PC-9 (cell line): ENCODE measurements at regions not wholly inside any gene's neighbourhood (a gene's known extent, or its start where the extent isn't known, plus 50 kb on each side); places are given as distances from the start of the nearest gene placed in this dataset.

Experiments used
- BruUV-seq: library from RNA; stranded (reverse); fragments of 400-500 nt; replicated peaks from 2 replicates; lab custom pipeline; 2021; lab: Mats Ljungman, UMichigan
- CTCF ChIA-PET: fragments of 300-600 bp; sonication (Branson Sonifier 250); formaldehyde crosslinking; loops from one replicate; lab custom pipeline; 2022; ENCODE audit warnings: antibody characterized with exemption; lab: Charles Lee
- POLR2A ChIA-PET: fragments of 300-600 bp; sonication (Branson Sonifier 250); formaldehyde crosslinking; loops from one replicate; lab custom pipeline; 2022; ENCODE audit warnings: antibody characterized with exemption; ENCODE audit not compliant: unreplicated experiment; lab: Charles Lee
- DNase-seq, 2 experiments: peaks; one replicate each; pipeline versions ENCODE4 v3.0.0 to v3.0.0-alpha.2; 2015 to 2022; ENCODE audit warnings: mixed read lengths in 1 of 2
- H2AFZ ChIP-seq: fragments of 200-600 bp; sonication (generic); 2 replicates; pipeline ENCODE4 v1.8.1; 2017; ENCODE audit warnings: antibody characterized with exemption
- H3F3A ChIP-seq: fragments of 200-600 bp; sonication (generic); 2 replicates; pipeline ENCODE4 v1.8.1; 2017; ENCODE audit warnings: antibody characterized with exemption, mild to moderate bottlenecking, low read depth; ENCODE audit not compliant: insufficient read depth
- H3K27ac ChIP-seq: fragments of 200-600 bp; sonication (generic); 2 replicates; pipeline ENCODE4 v1.6.1; 2016; ENCODE audit warnings: mixed run types
- H3K27me3 ChIP-seq: fragments of 200-600 bp; sonication (generic); 2 replicates; pipeline ENCODE4 v1.6.1; 2016; ENCODE audit warnings: low read depth, mixed run types; ENCODE audit not compliant: insufficient read depth
- H3K36me3 ChIP-seq: fragments of 200-600 bp; sonication (generic); 2 replicates; pipeline ENCODE4 v1.6.1; 2016; ENCODE audit warnings: low read depth, mixed run types
- H3K4me1 ChIP-seq: fragments of 200-600 bp; sonication (generic); replicated peaks from 2 replicates; pipeline ENCODE4 v1.6.1; 2016; ENCODE audit warnings: mixed run types; ENCODE audit not compliant: insufficient read depth
- H3K4me2 ChIP-seq: fragments of 200-600 bp; sonication (generic); 2 replicates; pipeline ENCODE4 v1.6.1; 2017; ENCODE audit warnings: mixed run types
- H3K4me3 ChIP-seq: fragments of 200-600 bp; sonication (generic); 2 replicates; pipeline ENCODE4 v1.6.1; 2016; ENCODE audit warnings: mixed run types
- H3K79me2 ChIP-seq: fragments of 200-600 bp; sonication (generic); 2 replicates; pipeline ENCODE4 v1.6.1; 2017; ENCODE audit warnings: low read depth, mixed run types
- H3K9me2 ChIP-seq: fragments of 200-600 bp; sonication (generic); 2 replicates; pipeline ENCODE4 v1.8.1; 2017; ENCODE audit warnings: mild to moderate bottlenecking; ENCODE audit not compliant: insufficient read depth
- H3K9me3 ChIP-seq: fragments of 200-600 bp; sonication (generic); 2 replicates; pipeline ENCODE4 v1.8.1; 2016; ENCODE audit warnings: low read depth; ENCODE audit not compliant: insufficient read depth
- H4K20me1 ChIP-seq: fragments of 200-600 bp; sonication (generic); 2 replicates; pipeline ENCODE4 v1.8.1; 2017; ENCODE audit not compliant: insufficient read depth
- CTCF ChIP-seq: fragments of 200-600 bp; sonication (generic); conservative IDR thresholded peaks from 2 replicates; pipeline ENCODE4 v1.6.1; 2017; ENCODE audit warnings: mixed run types, antibody characterized with exemption, mild to moderate bottlenecking, moderate library complexity
- EZH2 ChIP-seq: fragments of 200-600 bp; sonication (generic); IDR thresholded peaks from 2 replicates; pipeline ENCODE4 v1.8.0; 2017; ENCODE audit warnings: antibody characterized with exemption, low read depth
- intact Hi-C: fragments of 100-400 bp; cut with micrococcal nuclease; formaldehyde crosslinking; loops from one replicate; pipeline ENCODE4 v1.10.0; 2022; ENCODE audit not compliant: unreplicated experiment

DNA sequence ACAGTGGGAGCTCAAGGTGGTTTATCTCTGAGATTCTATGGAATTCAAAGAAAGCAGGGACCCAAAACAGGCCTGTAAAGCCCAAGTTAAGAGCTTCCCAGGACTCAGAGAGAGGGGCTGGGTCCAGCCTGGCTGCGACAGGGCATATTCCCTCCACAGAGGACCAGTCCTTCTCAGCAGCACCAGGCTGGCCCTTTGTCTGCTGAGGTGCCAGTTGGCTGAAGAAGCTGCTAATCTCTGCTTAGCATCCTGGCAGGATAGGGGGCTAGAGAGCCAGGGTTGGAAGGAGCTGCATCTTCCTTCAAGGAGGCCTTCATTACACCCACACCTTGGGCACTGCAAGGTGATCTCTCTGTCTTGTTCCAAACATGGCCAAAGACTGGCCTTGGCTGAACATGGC is 68.3 kb upstream of the TUNAR start:
- H3F3A ChIP-seq, result no peaks in the 10 kb centered on the region
- ChIA-PET CTCF (no interaction called here), POLR2A (no interaction called here)
- no peak overlapping the region for H3K27ac ChIP-seq
- H4K20me1 ChIP-seq, result no peaks in the 10 kb centered on the region
- BruUV-seq, result no TSS peak
- no peaks in the 10 kb centered on the region for H3K9me2 ChIP-seq
- TF ChIP-seq EZH2 (no peak), CTCF (no peak)
- DNase-seq, result no peak
- no peaks in the 10 kb centered on the region for H3K9me3 ChIP-seq
- H3K4me1 ChIP-seq, result no peaks in the 10 kb centered on the region
- intact Hi-C loops, result no loop called here
- H3K79me2 ChIP-seq, result no peaks in the 10 kb centered on the region
- no peaks in the 10 kb centered on the region; the same call in 1 of the 2 replicates for H3K27me3 ChIP-seq
- H3K36me3 ChIP-seq, result no peaks in the 10 kb centered on the region
- H2AFZ ChIP-seq, result no peak overlapping the region
- H3K4me2 ChIP-seq, result no peak overlapping the region
- no peak overlapping the region for H3K4me3 ChIP-seq

GRCh38 chr14:95796788-95797187 is 79.8 kb upstream of the TUNAR start:
- Histone ChIP-seq H3K27ac (no peak overlapping the region), H3F3A (no peaks in the 10 kb centered on the region), H3K4me2 (no peak overlapping the region), H3K36me3 (no peaks in the 10 kb centered on the region), H3K79me2 (no peaks in the 10 kb centered on the region), H3K9me3 (no peaks in the 10 kb centered on the region), H2AFZ (no peak overlapping the region), H3K4me1 (no peaks in the 10 kb centered on the region), H3K4me3 (no peak overlapping the region), H3K27me3 (no peaks in the 10 kb centered on the region), H4K20me1 (no peaks in the 10 kb centered on the region), H3K9me2 (no peaks in the 10 kb centered on the region)
- DNase-seq, result no peak
- POLR2A ChIA-PET, result no interaction called here
- no TSS peak for BruUV-seq
- CTCF ChIA-PET, result no interaction called here
- TF ChIP-seq EZH2 (no peak), CTCF (no peak)
- intact Hi-C loops, result no loop called here

DNA sequence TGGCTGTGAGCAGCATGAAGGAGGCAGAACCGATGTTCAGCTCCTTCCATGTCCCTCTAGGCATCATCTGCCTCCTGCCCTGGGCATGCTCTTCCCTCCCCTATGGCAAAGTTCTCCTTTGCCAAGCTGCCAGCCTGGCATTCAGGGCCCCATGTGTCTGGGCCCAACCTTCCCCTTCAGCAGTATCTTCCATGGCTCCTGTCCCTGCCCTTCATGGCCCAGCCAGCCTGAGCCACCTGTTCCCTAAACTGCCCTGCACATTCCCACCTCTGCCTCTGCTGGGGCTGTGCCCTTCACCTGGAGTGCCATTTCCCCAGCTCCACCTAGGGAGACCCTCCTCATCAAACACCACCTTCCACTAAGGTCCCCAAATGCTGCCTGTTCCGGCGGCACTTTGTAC is 74.0 kb upstream of the TCL1A start:
- no peaks in the 10 kb centered on the region for H3K27me3 ChIP-seq
- no peaks in the 10 kb centered on the region for H3K4me1 ChIP-seq
- no peak overlapping the region for H3K4me2 ChIP-seq
- no peak overlapping the region for H3K27ac ChIP-seq
- no peaks in the 10 kb centered on the region for H3K9me3 ChIP-seq
- no peak overlapping the region for H2AFZ ChIP-seq
- ChIA-PET CTCF (no interaction called here), POLR2A (no interaction called here)
- no TSS peak for BruUV-seq
- TF ChIP-seq CTCF (no peak), EZH2 (no peak)
- H3K36me3 ChIP-seq, result no peaks in the 10 kb centered on the region
- H3K79me2 ChIP-seq, result no peaks in the 10 kb centered on the region
- no peak for DNase-seq
- intact Hi-C loops, result no loop called here
- no peaks in the 10 kb centered on the region for H3F3A ChIP-seq
- H3K9me2 ChIP-seq, result no peaks in the 10 kb centered on the region
- H3K4me3 ChIP-seq, result no peak overlapping the region
- no peaks in the 10 kb centered on the region for H4K20me1 ChIP-seq
